CD4-positive, alpha-beta memory T cell (primary cell): ENCODE measurements at regions not wholly inside any gene's neighbourhood (a gene's known extent, or its start where the extent isn't known, plus 50 kb on each side); places are given as distances from the start of the nearest gene placed in this dataset.
"Not testable (repeated sequence)": the region's sequence is repeated elsewhere in the genome, so short reads cannot be mapped to it uniquely, and the experiment has no call there.

Experiments used
- CTCF ChIA-PET: fragments of 350-600 bp; sonication (Branson Sonifier 250); formaldehyde crosslinking; loops from one replicate; lab custom pipeline; 2021; ENCODE audit warnings: inconsistent platforms; ENCODE audit not compliant: partially characterized antibody; lab: Charles Lee
- POLR2A ChIA-PET: fragments of 350-600 bp; sonication (Branson Sonifier 250); formaldehyde crosslinking; loops from one replicate; lab custom pipeline; 2021; ENCODE audit not compliant: partially characterized antibody; lab: Charles Lee
- DNase-seq, 5 donors: peaks; one replicate each; pipeline versions ENCODE4 v3.0.0 to v3.0.0-alpha.2; 2020 to 2022; ENCODE audit warnings: mixed read lengths in 1 of 5
- H3K27ac ChIP-seq: one replicate; pipeline ENCODE4 v1.7.0; 2013; ENCODE audit warnings: low read depth, low read length
- H3K27me3 ChIP-seq: 2 replicates; pipeline ENCODE4 v1.7.0; 2013; ENCODE audit warnings: mild to moderate bottlenecking, low read length, moderate library complexity; ENCODE audit not compliant: insufficient read depth
- H3K36me3 ChIP-seq: 2 replicates; pipeline ENCODE4 v1.7.0; 2013; ENCODE audit warnings: mild to moderate bottlenecking, low read length, moderate library complexity; ENCODE audit not compliant: insufficient read depth
- H3K4me1 ChIP-seq: 2 replicates; pipeline ENCODE4 v1.7.0; 2013; ENCODE audit warnings: mild to moderate bottlenecking, low read length, moderate library complexity; ENCODE audit not compliant: insufficient read depth
- H3K4me3 ChIP-seq, 2 donors: one replicate each; pipeline ENCODE4 v1.7.0; 2013; ENCODE audit warnings: low read length in 2 of 2, mild to moderate bottlenecking in 1 of 2
- H3K9me3 ChIP-seq, 2 donors: one replicate each; pipeline ENCODE4 v1.7.0; 2013; ENCODE audit warnings: low read length in 2 of 2, control low read depth in 1 of 2; ENCODE audit not compliant: control insufficient read depth in 1 of 2
- H3K27ac Mint-ChIP-seq, 7 donors: one replicate each; pipeline ENCODE4 v1.8.0; 2020 to 2021; ENCODE audit warnings: mixed read lengths in 7 of 7, mild to moderate bottlenecking in 6 of 7, inconsistent platforms in 3 of 7, moderate library complexity in 3 of 7
- H3K27me3 Mint-ChIP-seq, 2 donors: one replicate each; pipeline ENCODE4 v1.8.0; 2020 to 2021; ENCODE audit warnings: mixed read lengths in 2 of 2
- H3K36me3 Mint-ChIP-seq, 2 donors: one replicate each; pipeline ENCODE4 v1.8.0; 2020 to 2021; ENCODE audit warnings: mixed read lengths in 2 of 2, inconsistent platforms in 1 of 2, mild to moderate bottlenecking in 1 of 2
- H3K4me1 Mint-ChIP-seq, 4 donors: one replicate each; pipeline ENCODE4 v1.8.0; 2020 to 2021; ENCODE audit warnings: mixed read lengths in 4 of 4, mild to moderate bottlenecking in 1 of 4
- H3K4me3 Mint-ChIP-seq, 8 donors: one replicate each; pipeline ENCODE4 v1.8.0; 2020 to 2021; ENCODE audit warnings: mixed read lengths in 8 of 8, mild to moderate bottlenecking in 7 of 8, moderate library complexity in 6 of 8, inconsistent platforms in 3 of 8
- H3K9me3 Mint-ChIP-seq, 8 donors: one replicate each; pipeline ENCODE4 v1.8.0; 2020 to 2021; ENCODE audit warnings: mixed read lengths in 8 of 8, mild to moderate bottlenecking in 5 of 8, inconsistent platforms in 3 of 8, moderate library complexity in 1 of 8
- intact Hi-C: fragments of 100-400 bp; cut with micrococcal nuclease; formaldehyde crosslinking; loops from one replicate; pipeline ENCODE4 v1.15.1; 2023

DNA sequence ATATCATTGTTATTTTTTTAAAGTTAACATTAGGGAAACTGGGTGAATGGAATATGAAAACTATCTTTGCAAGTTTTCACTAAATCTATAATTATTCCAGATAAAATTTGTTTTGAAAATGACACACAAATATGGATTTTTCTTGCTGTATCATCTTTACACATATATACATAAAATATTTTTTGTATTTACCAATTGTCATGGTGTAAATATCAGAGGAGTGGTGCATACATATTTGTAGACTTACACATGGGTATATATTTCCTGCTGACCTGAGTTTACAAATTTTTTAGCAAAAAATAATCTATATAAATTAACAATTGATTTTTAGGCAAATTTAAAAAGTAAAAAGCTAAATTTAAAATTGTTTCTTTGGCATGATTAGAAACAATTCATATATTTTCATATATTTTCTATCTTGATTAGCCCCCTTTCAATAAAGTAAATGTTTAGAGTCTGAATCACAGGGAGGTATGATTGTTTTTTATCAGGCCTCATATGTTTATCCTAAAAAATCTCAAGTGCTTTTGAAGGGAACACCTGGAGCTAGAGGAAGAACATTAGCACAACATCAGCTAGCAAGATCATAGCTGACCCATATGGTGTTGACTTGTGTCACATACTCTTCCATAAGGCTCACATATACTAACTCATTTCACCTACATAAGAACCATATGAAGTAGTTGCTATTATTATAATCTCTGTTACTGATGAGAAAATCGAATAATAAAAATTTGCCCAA, 671.8 kb upstream of the GJE1 start:
- ChIA-PET CTCF (no interaction called here), POLR2A (no interaction called here)
- Histone ChIP-seq H3K9me3 (no peaks in the 10 kb centered on the region), H3K36me3 (no peaks in the 10 kb centered on the region), H3K27ac (no peak overlapping the region), H3K4me1 (peaks cover 6% of the 10 kb centered on the region), H3K27me3 (no peaks in the 10 kb centered on the region), H3K4me3 (no peak overlapping the region)
- H3K9me3 Mint-ChIP-seq, result peaks cover 0 to 2% (median 0%) of the 10 kb centered on the region in 8 donors
- no peak overlapping the region for H3K27ac Mint-ChIP-seq
- DNase-seq, result no peak
- H3K4me3 Mint-ChIP-seq, result no peak overlapping the region
- intact Hi-C loops, result no loop called here
- H3K36me3 Mint-ChIP-seq, result no peaks in the 10 kb centered on the region
- peaks cover 4 to 11% (median 6%) of the 10 kb centered on the region in 4 donors for H3K4me1 Mint-ChIP-seq
- no peaks in the 10 kb centered on the region for H3K27me3 Mint-ChIP-seq

DNA sequence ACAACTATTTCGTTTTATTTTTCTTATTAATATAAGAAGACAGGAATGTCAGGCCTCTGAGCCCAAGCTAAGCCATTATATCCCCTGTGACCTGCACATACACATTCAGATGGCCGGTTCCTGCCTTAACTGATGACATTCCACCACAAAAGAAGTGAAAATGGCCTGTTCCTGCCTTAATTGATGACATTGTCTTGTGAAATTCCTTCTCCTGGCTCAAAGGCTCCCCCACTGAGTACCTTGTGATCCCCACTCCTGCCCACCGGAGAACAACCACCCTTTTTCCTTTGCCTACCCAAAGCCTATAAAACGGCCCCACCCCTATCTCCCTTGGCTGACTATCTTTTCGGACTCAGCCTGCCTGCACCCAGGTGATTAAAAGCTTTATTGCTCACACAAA, 672.5 kb upstream of the GJE1 start:
- H3K27me3 ChIP-seq, H3K27ac ChIP-seq, H3K27me3 Mint-ChIP-seq, H3K4me3 ChIP-seq, intact Hi-C loops, H3K4me1 ChIP-seq, CTCF ChIA-PET, DNase-seq, H3K36me3 Mint-ChIP-seq, H3K36me3 ChIP-seq, H3K27ac Mint-ChIP-seq, H3K9me3 Mint-ChIP-seq, POLR2A ChIA-PET, H3K4me3 Mint-ChIP-seq, H3K9me3 ChIP-seq: not testable (repeated sequence)
- peaks cover 4 to 11% (median 6%) of the 10 kb centered on the region in 4 donors for H3K4me1 Mint-ChIP-seq

DNA sequence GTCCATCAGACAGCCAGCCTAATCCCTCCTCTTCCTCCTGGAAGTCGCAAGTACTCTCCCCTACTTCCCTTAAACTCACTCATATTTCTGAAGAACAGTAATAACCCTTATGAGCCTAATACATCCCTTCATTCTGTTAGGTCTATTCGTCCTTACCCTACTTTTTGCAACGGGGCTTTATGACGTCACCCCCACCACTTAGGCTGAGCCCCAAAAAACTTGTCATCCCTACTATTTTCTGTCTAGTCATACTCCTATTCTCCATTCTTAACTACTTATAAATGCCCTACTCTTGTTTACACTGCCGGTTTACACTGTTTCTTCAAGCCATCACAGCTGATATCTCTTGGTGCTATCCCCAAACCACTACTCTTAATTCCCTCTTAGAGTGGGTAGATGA, 674.7 kb upstream of the GJE1 start:
- H3K36me3 Mint-ChIP-seq, H3K27me3 Mint-ChIP-seq, H3K27ac ChIP-seq, H3K36me3 ChIP-seq, H3K4me1 ChIP-seq, H3K9me3 ChIP-seq, H3K4me3 Mint-ChIP-seq, POLR2A ChIA-PET, H3K27me3 ChIP-seq, H3K9me3 Mint-ChIP-seq, H3K4me3 ChIP-seq, H3K27ac Mint-ChIP-seq, CTCF ChIA-PET, intact Hi-C loops, DNase-seq, H3K4me1 Mint-ChIP-seq: not testable (repeated sequence)

- no peaks in the 10 kb centered on the region for H3K4me1 ChIP-seq
- Mint-ChIP-seq H3K27ac (no peak overlapping the region), H3K9me3 (no peaks in the 10 kb centered on the region), H3K36me3 (no peaks in the 10 kb centered on the region), H3K4me1 (peaks cover 0 to 2% (median 0%) of the 10 kb centered on the region in 4 donors), H3K27me3 (no peaks in the 10 kb centered on the region), H3K4me3 (no peak overlapping the region)
- intact Hi-C loops, result no loop called here
- no peaks in the 10 kb centered on the region for H3K27me3 ChIP-seq
- H3K27ac ChIP-seq, result no peak overlapping the region
- no peak for DNase-seq
- no peak overlapping the region for H3K4me3 ChIP-seq
- H3K36me3 ChIP-seq, result no peaks in the 10 kb centered on the region
- no peaks in the 10 kb centered on the region for H3K9me3 ChIP-seq
- POLR2A ChIA-PET, result no interaction called here
- CTCF ChIA-PET, result no interaction called here
These were observed 680.4 kb upstream of the GJE1 start for GRCh38 chr6:141452354-141452686.

DNA sequence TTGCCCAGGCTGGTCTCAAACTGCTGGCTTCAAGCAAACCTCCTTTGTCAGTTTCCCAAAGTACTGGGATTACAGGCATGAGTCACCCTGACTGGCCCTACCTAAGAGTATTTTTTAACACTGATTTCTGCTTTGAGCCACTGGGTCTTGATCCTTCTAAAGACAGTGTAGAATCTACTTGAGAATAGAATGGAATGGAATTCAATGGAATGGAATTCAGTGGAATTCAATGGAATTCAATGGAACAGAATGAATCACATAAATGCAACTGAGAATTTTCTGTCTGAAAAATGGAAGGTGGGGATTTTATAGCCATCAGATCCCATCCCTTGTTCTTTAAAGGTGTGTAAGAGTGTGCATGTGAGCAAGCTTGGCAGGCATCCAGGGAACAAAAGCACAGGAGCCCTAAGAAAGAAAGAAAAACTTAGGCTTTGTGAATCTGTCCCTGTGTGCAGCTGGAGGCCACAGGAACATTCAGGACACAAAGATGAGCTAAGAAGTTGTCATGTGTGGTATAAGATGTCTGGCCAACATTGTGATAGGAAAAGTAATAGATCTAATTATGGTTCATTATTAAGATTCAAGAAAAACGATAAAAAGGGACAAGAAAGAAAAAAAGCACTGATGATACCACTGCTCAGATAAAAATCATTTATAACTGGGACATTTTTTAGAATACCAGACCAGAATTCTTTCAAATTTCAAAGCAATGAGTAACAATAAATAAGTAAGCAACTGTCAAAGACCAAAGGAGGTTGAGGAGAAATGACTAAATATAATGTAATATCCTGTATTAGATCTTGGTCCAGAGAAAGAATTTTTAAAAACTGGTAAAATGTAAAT, 681.0 kb upstream of the GJE1 start:
- Histone ChIP-seq H3K4me1 (no peaks in the 10 kb centered on the region), H3K9me3 (no peaks in the 10 kb centered on the region), H3K4me3 (no peak overlapping the region), H3K27me3 (no peaks in the 10 kb centered on the region), H3K36me3 (no peaks in the 10 kb centered on the region), H3K27ac (no peak overlapping the region)
- ChIA-PET CTCF (no interaction called here), POLR2A (no interaction called here)
- intact Hi-C loops, result no loop called here
- Mint-ChIP-seq H3K27ac (no peak overlapping the region), H3K4me3 (no peak overlapping the region), H3K4me1 (peaks cover 0 to 2% (median 0%) of the 10 kb centered on the region in 4 donors), H3K9me3 (no peaks in the 10 kb centered on the region), H3K36me3 (no peaks in the 10 kb centered on the region), H3K27me3 (no peaks in the 10 kb centered on the region)
- DNase-seq, result no peak

- Histone ChIP-seq H3K4me1 (no peaks in the 10 kb centered on the region), H3K27ac (no peak overlapping the region), H3K36me3 (no peaks in the 10 kb centered on the region), H3K27me3 (no peaks in the 10 kb centered on the region), H3K9me3 (no peaks in the 10 kb centered on the region), H3K4me3 (no peak overlapping the region)
- DNase-seq, result no peak
- Mint-ChIP-seq H3K36me3 (no peaks in the 10 kb centered on the region), H3K4me3 (no peak overlapping the region), H3K9me3 (no peaks in the 10 kb centered on the region), H3K27me3 (no peaks in the 10 kb centered on the region), H3K4me1 (peaks cover 0 to 2% (median 0%) of the 10 kb centered on the region in 4 donors), H3K27ac (no peak overlapping the region)
- intact Hi-C loops, result no loop called here
- ChIA-PET POLR2A (no interaction called here), CTCF (no interaction called here)
These were observed 681.6 kb upstream of the GJE1 start for GRCh38 chr6:141451181-141451510.

DNA sequence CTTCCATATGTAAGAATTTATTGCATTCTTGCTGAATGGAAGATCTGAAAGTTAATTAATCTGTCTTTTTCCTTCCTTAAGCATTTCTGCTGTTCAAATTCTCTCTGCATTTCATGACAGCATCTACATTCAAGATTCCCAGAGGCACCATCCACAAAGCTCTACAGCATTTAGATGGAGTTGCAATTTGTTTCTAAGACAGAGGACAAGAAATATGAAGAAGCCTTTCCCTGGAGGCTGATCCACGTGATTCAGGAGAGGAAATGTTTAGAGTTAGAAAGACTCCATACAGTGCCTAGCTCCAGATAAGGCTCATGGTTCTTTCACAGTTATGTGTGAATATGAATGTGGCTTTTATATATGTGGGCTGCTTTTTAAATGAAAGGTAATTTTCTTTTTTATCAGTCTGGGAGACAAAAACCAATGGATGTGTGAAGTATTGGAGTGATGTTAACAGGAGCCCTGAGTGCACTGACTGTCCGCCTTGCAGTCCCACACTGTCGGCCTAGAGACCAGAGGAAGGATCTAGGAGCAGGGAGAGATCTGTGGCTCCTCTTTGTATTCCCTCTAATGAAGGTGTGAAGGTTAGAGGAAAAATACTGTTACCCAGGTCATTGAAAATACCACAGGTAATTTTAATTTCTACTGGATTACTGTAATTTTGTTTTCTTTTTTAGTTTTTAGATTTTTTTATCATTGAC, 686.6 kb upstream of the GJE1 start:
- no peaks in the 10 kb centered on the region for H3K27me3 Mint-ChIP-seq
- no peak overlapping the region for H3K27ac Mint-ChIP-seq
- Histone ChIP-seq H3K27ac (no peak overlapping the region), H3K36me3 (no peaks in the 10 kb centered on the region), H3K4me1 (no peaks in the 10 kb centered on the region), H3K4me3 (no peak overlapping the region), H3K27me3 (no peaks in the 10 kb centered on the region), H3K9me3 (no peaks in the 10 kb centered on the region)
- no peaks in the 10 kb centered on the region for H3K9me3 Mint-ChIP-seq
- no peaks in the 10 kb centered on the region for H3K36me3 Mint-ChIP-seq
- no peak for DNase-seq
- CTCF ChIA-PET, result no interaction called here
- POLR2A ChIA-PET, result no interaction called here
- intact Hi-C loops, result no loop called here
- no peak overlapping the region for H3K4me3 Mint-ChIP-seq
- no peaks in the 10 kb centered on the region for H3K4me1 Mint-ChIP-seq
